Heart right ventricle (tissue), 16 donors: ENCODE measurements at regions not wholly inside any gene's neighbourhood (a gene's known extent, or its start where the extent isn't known, plus 50 kb on each side); places are given as distances from the start of the nearest gene placed in this dataset.

Experiments
- ATAC-seq, 8 donors: fragments of 200-7000 bp; cut with Tn5 transposase; one replicate each; pipeline ENCODE4 v1.9.1; 2020; ENCODE audit warnings: mild to moderate bottlenecking in 8 of 8, moderate library complexity in 8 of 8, moderate number of reproducible peaks in 1 of 8
- DNase-seq, 2 donors: peaks; one replicate each; pipeline ENCODE4 v3.0.0-alpha.2; 2020
- H3K27ac ChIP-seq, 10 donors: fragments of 200-600 bp; sonication (generic) in 2 of 10; one replicate each; pipeline versions ENCODE4 v1.5.0 to v1.8.0; 2020 to 2022; ENCODE audit warnings: mild to moderate bottlenecking in 3 of 10
- H3K27me3 ChIP-seq, 7 donors: fragments of 200-600 bp; one replicate each; pipeline ENCODE4 v1.8.0; 2021 to 2022; ENCODE audit warnings: mild to moderate bottlenecking in 2 of 7
- H3K36me3 ChIP-seq, 9 donors: fragments of 200-600 bp; sonication (generic) in 1 of 9; one replicate each; pipeline versions ENCODE4 v1.5.0 to v1.8.0; 2020 to 2022; ENCODE audit warnings: mild to moderate bottlenecking in 2 of 9
- H3K4me1 ChIP-seq, 9 donors: fragments of 200-600 bp; sonication (generic) in 1 of 9; one replicate each; pipeline versions ENCODE4 v1.5.0 to v1.8.0; 2020 to 2022; ENCODE audit warnings: mild to moderate bottlenecking in 4 of 9
- H3K4me3 ChIP-seq, 10 donors: fragments of 200-600 bp; sonication (generic) in 2 of 10; one replicate each; pipeline versions ENCODE4 v1.5.0 to v1.8.0; 2020 to 2022; ENCODE audit warnings: mild to moderate bottlenecking in 7 of 10, moderate library complexity in 2 of 10
- H3K9me3 ChIP-seq, 11 donors: fragments of 200-600 bp in 10 of 11; sonication (generic) in 2 of 11; one replicate each; pipeline versions ENCODE4 v1.5.0 to v1.8.0; 2013 to 2022; ENCODE audit warnings: mild to moderate bottlenecking in 2 of 11, control low read depth in 1 of 11, moderate library complexity in 1 of 11
- WGBS, 2 donors: extraction: QIAGEN DNeasy Blood & Tissue Kit; methylation state at CpG; one replicate each; pipeline ENCODE4 v1.1.7; 2013; ENCODE audit warnings: inconsistent platforms in 1 of 2; 5-methylcytosine and 5-hydroxymethylcytosine counted together
- intact Hi-C, 10 donors: fragments of 100-400 bp; cut with DNase I; formaldehyde crosslinking; loops; one replicate each; pipeline versions ENCODE4 v1.11.1 to v1.14.2; 2022
- TF ChIP-seq, protein P1 (sequence below), 9 donors: fragments of 200-600 bp; sonication (generic) in 2 of 9; IDR thresholded peaks; one replicate each; pipeline versions ENCODE4 v1.5.0 to v1.8.0; 2021 to 2022; ENCODE audit warnings: antibody characterized with exemption in 9 of 9, mild to moderate bottlenecking in 5 of 9, moderate library complexity in 1 of 9
- donor health status: Arrhythmogenic right ventricular cardiomyopathy.
- donor health status: ischemic (EF 13 %, LVEDD 7.1; RV severe dilation, severe dysfunction).
- donor health status: healthy with polysubstance abuse.
- donor health status: DM: no; HTN: yes; CAD: no.
- donor health status: DM: no; HTN: no; CAD: no.
- donor health status: ischemic (EF 25% LVEDD 6.9; RV normal size, moderate dysfunction).
- donor health status: ischemic (EF 25% LVEDD 5.7; RV mildly dilated, moderate dysfunction).
- donor health status: healthy.
- donor health status: DM: yes; HTN: yes; CAD: no.
- donor health status: Ischemic cardiomyopathy.
- donor health status: ischemic (EF 35%, LVEDD 5.7; RV mildly dilated, moderate dysfunction).
- donor health status: nonischemic (EF 11% LVEDD 7.7; RV severe dilation, severe dysfunction).
- donor health status: DM: yes; HTN: yes; CAD: no.
- donor health status: PGD.
- donor health status: ischemic (EF 29% LVEDD 5.4; RV normal size, mild dysfunction).
- donor health status: nonischemic (EF 23%, LVEDD 6.1; RV moderate dilation, normal function).

DNA sequence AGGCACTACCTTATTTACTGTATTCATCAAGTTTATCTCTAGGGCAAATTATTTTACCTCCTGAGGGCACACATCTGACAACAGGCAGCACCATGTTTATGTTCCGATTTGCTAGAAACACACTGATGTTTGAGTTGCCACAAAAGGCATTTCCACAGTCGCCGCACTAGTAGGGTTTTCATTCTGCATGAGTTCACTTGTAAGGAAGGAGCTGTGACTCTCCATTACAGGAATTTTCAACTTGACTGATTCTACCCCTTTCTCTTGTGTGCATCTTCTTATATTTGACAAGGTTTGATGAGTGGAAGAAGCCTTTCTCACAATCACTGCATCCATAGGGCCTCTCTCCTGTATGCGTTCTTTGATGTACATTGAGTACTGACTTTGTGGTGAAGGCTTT is 455.9 kb upstream of the CNTN5 start:
- Histone ChIP-seq H3K9me3 (no peaks in the 10 kb centered on the region), H3K4me3 (no peak overlapping the region), H3K27me3 (no peaks in the 10 kb centered on the region), H3K36me3 (no peaks in the 10 kb centered on the region), H3K4me1 (no peaks in the 10 kb centered on the region), H3K27ac (no peak overlapping the region)
- no peak for ATAC-seq
- TF ChIP-seq, protein P1, sequence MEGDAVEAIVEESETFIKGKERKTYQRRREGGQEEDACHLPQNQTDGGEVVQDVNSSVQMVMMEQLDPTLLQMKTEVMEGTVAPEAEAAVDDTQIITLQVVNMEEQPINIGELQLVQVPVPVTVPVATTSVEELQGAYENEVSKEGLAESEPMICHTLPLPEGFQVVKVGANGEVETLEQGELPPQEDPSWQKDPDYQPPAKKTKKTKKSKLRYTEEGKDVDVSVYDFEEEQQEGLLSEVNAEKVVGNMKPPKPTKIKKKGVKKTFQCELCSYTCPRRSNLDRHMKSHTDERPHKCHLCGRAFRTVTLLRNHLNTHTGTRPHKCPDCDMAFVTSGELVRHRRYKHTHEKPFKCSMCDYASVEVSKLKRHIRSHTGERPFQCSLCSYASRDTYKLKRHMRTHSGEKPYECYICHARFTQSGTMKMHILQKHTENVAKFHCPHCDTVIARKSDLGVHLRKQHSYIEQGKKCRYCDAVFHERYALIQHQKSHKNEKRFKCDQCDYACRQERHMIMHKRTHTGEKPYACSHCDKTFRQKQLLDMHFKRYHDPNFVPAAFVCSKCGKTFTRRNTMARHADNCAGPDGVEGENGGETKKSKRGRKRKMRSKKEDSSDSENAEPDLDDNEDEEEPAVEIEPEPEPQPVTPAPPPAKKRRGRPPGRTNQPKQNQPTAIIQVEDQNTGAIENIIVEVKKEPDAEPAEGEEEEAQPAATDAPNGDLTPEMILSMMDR (IDR thresholded peaks at IDR 0.05): no peak
- intact Hi-C loops: loop anchor here in 1 of 10 donors (10.0 kb wide), 1 partner anchor 60 kb away; no protein-coding TSS in a partner anchor
- WGBS, 2 donors: 89 to 94% methylated on average over 4 of the region's 4 CpGs
- no peak for DNase-seq

- DNase-seq (no peak), ATAC-seq (no peak)
- no peaks in the 10 kb centered on the region for H3K36me3 ChIP-seq
- TF ChIP-seq, protein P1 (IDR thresholded peaks at IDR 0.05): no peak
- H3K27me3 ChIP-seq: no peaks in the 10 kb centered on the region
- no peaks in the 10 kb centered on the region for H3K4me1 ChIP-seq
- H3K4me3 ChIP-seq: no peak overlapping the region
- no peak overlapping the region for H3K27ac ChIP-seq
- H3K9me3 ChIP-seq: no peaks in the 10 kb centered on the region
- intact Hi-C loops: loop anchor here in 1 of 10 donors (10.0 kb wide), 1 partner anchor 61 kb away; no protein-coding TSS in a partner anchor
- 71 to 82% methylated on average over 5 of the region's 5 CpGs for WGBS, 2 donors
Measured at GRCh38 chr11:98565311-98565710, 455.4 kb upstream of the CNTN5 start.

GRCh38 chr11:98566978-98567377 is 453.8 kb upstream of the CNTN5 start:
- H3K36me3 ChIP-seq: no peaks in the 10 kb centered on the region
- H3K4me1 ChIP-seq: no peaks in the 10 kb centered on the region
- WGBS, 2 donors: 95 to 97% methylated on average over 25 of the region's 25 CpGs
- H3K27ac ChIP-seq: no peak overlapping the region
- ATAC-seq (no peak), DNase-seq (no peak)
- no peak overlapping the region for H3K4me3 ChIP-seq
- TF ChIP-seq, protein P1 (IDR thresholded peaks at IDR 0.05): no peak
- H3K9me3 ChIP-seq: no peaks in the 10 kb centered on the region
- intact Hi-C loops: loop anchor here in 1 of 10 donors (10.0 kb wide), 1 partner anchor 62 kb away; no protein-coding TSS in a partner anchor
- H3K27me3 ChIP-seq: no peaks in the 10 kb centered on the region

GRCh38 chr11:98568013-98568412 is 452.7 kb upstream of the CNTN5 start:
- intact Hi-C loops: loop anchor here in 1 of 10 donors (10.0 kb wide), 1 partner anchor 63 kb away; no protein-coding TSS in a partner anchor
- Histone ChIP-seq H3K4me1 (no peaks in the 10 kb centered on the region), H3K27ac (no peak overlapping the region), H3K36me3 (no peaks in the 10 kb centered on the region), H3K9me3 (no peaks in the 10 kb centered on the region), H3K4me3 (no peak overlapping the region), H3K27me3 (no peaks in the 10 kb centered on the region)
- ATAC-seq (no peak), DNase-seq (no peak)
- TF ChIP-seq, protein P1 (IDR thresholded peaks at IDR 0.05): no peak
- WGBS, 2 donors: 17 to 20% methylated on average over 2 of the region's 2 CpGs
